ENCODE measurements at regions not wholly inside any gene's neighbourhood (a gene's known extent, or its start where the extent isn't known, plus 50 kb on each side); places are given as distances from the start of the nearest gene placed in this dataset.

GRCh38 chr9:96080364-96080763 is 204.9 kb downstream of the ERCC6L2 start:
- TF ChIP-seq POLR2A (IDR thresholded peaks at IDR 0.05) = no peak
- no peak for TF ChIP-seq CTCF (IDR thresholded peaks at IDR 0.05)
- no peak for TF ChIP-seq POLR2AphosphoS5 (IDR thresholded peaks at IDR 0.05)
- TF ChIP-seq EP300 (IDR thresholded peaks at IDR 0.05) = no peak
